BE2C (cell line): ENCODE measurements at regions not wholly inside any gene's neighbourhood (a gene's known extent, or its start where the extent isn't known, plus 50 kb on each side); places are given as distances from the start of the nearest gene placed in this dataset.

Experiments
- DNase-seq: peaks from one replicate; pipeline ENCODE4 v3.0.0-alpha.2; 2020
- H3K27me3 ChIP-seq: fragments of 250-450 bp; sonication (Bioruptor Pico); 2 replicates; pipeline ENCODE4 v1.5.1; 2020; ENCODE audit warnings: mild to moderate bottlenecking
- H3K36me3 ChIP-seq: fragments of 250-450 bp; sonication (Bioruptor Pico); 2 replicates; pipeline ENCODE4 v1.5.1; 2020; ENCODE audit warnings: mild to moderate bottlenecking
- H3K4me1 ChIP-seq: fragments of 250-450 bp; sonication (Bioruptor Pico); 2 replicates; pipeline ENCODE4 v1.5.1; 2020
- H3K4me3 ChIP-seq: 2 replicates; pipeline ENCODE4 v1.5.1; 2011; ENCODE audit warnings: low read depth, low read length
- H3K9me3 ChIP-seq: fragments of 250-450 bp; sonication (Bioruptor Pico); 2 replicates; pipeline ENCODE4 v1.5.1; 2020
- CTCF ChIP-seq: IDR thresholded peaks from 2 replicates; pipeline ENCODE4 v1.5.1; 2012; ENCODE audit warnings: mild to moderate bottlenecking, low read depth, low read length

- Histone ChIP-seq H3K27me3 (no peaks in the 10 kb centered on the region), H3K9me3 (no peaks in the 10 kb centered on the region; the same call in 1 of the 2 replicates), H3K4me3 (no peak overlapping the region), H3K4me1 (no peaks in the 10 kb centered on the region), H3K36me3 (no peaks in the 10 kb centered on the region)
- no peak for TF ChIP-seq CTCF
- DNase-seq, result no peak
Observed at GRCh38 chr4:164482092-164482404, 271.9 kb upstream of the SMIM31 start.

- H3K4me1 ChIP-seq, result no peaks in the 10 kb centered on the region
- no peak overlapping the region for H3K4me3 ChIP-seq
- no peaks in the 10 kb centered on the region for H3K9me3 ChIP-seq
- DNase-seq, result no peak
- no peaks in the 10 kb centered on the region for H3K27me3 ChIP-seq
- H3K36me3 ChIP-seq, result no peaks in the 10 kb centered on the region
- no peak for TF ChIP-seq CTCF
Observed at GRCh38 chr4:164482758-164483157, 271.2 kb upstream of the SMIM31 start.

GRCh38 chr4:164483711-164484110, 270.2 kb upstream of the SMIM31 start:
- H3K27me3 ChIP-seq, result no peaks in the 10 kb centered on the region
- H3K4me3 ChIP-seq, result no peak overlapping the region
- H3K36me3 ChIP-seq, result no peaks in the 10 kb centered on the region
- H3K9me3 ChIP-seq, result no peaks in the 10 kb centered on the region
- H3K4me1 ChIP-seq, result no peaks in the 10 kb centered on the region
- DNase-seq, result no peak
- TF ChIP-seq CTCF, result no peak

GRCh38 chr4:164484551-164484950, 269.4 kb upstream of the SMIM31 start:
- no peaks in the 10 kb centered on the region for H3K27me3 ChIP-seq
- H3K4me1 ChIP-seq, result no peaks in the 10 kb centered on the region
- no peaks in the 10 kb centered on the region for H3K36me3 ChIP-seq
- DNase-seq, result no peak
- H3K9me3 ChIP-seq, result no peaks in the 10 kb centered on the region
- no peak overlapping the region for H3K4me3 ChIP-seq
- no peak for TF ChIP-seq CTCF

- no peaks in the 10 kb centered on the region for H3K9me3 ChIP-seq
- H3K4me1 ChIP-seq, result no peaks in the 10 kb centered on the region
- no peaks in the 10 kb centered on the region for H3K36me3 ChIP-seq
- H3K4me3 ChIP-seq, result no peak overlapping the region
- TF ChIP-seq CTCF, result no peak
- DNase-seq, result no peak
- H3K27me3 ChIP-seq, result no peaks in the 10 kb centered on the region
Observed at GRCh38 chr4:164485136-164485535, 268.8 kb upstream of the SMIM31 start.

- Histone ChIP-seq H3K9me3 (no peaks in the 10 kb centered on the region; the same call in 1 of the 2 replicates), H3K4me3 (no peak overlapping the region), H3K4me1 (no peaks in the 10 kb centered on the region), H3K36me3 (no peaks in the 10 kb centered on the region), H3K27me3 (no peaks in the 10 kb centered on the region)
- no peak for DNase-seq
- no peak for TF ChIP-seq CTCF
Observed at GRCh38 chr4:164488114-164488513, 265.8 kb upstream of the SMIM31 start.
